CD1c-positive myeloid dendritic cell (primary cell): ENCODE measurements at regions not wholly inside any gene's neighbourhood (a gene's known extent, or its start where the extent isn't known, plus 50 kb on each side); places are given as distances from the start of the nearest gene placed in this dataset.

Experiments
- DNase-seq: peaks from one replicate; pipeline ENCODE4 v3.0.0-alpha.2; 2016; ENCODE audit errors: extremely low spot score

- DNase-seq: no peak
Observed at GRCh38 chr2:19138264-19138825, 220.1 kb downstream of the OSR1 start.

GRCh38 chr2:19137433-19137832 is 221.0 kb downstream of the OSR1 start:
- no peak for DNase-seq

GRCh38 chr2:19132967-19133366 is 225.5 kb downstream of the OSR1 start:
- no peak for DNase-seq

GRCh38 chr2:19131871-19132270 is 226.6 kb downstream of the OSR1 start:
- no peak for DNase-seq

- DNase-seq: no peak
Observed at GRCh38 chr2:19128148-19128547, 230.3 kb downstream of the OSR1 start.

- no peak for DNase-seq
Observed at GRCh38 chr2:19127616-19128015, 230.8 kb downstream of the OSR1 start.

GRCh38 chr2:19125901-19126680 is 232.3 kb downstream of the OSR1 start:
- DNase-seq: no peak

GRCh38 chr2:19124135-19124534 is 234.3 kb downstream of the OSR1 start:
- DNase-seq: no peak

- no peak for DNase-seq
Observed at GRCh38 chr2:19123556-19123955, 234.9 kb downstream of the OSR1 start.

- no peak for DNase-seq
Observed at GRCh38 chr2:19122220-19122619, 236.2 kb downstream of the OSR1 start.

GRCh38 chr2:19120941-19121750 is 237.3 kb downstream of the OSR1 start:
- DNase-seq: no peak

GRCh38 chr2:19120181-19120580 is 238.2 kb downstream of the OSR1 start:
- DNase-seq: no peak

GRCh38 chr2:19119326-19120001 is 239.0 kb downstream of the OSR1 start:
- no peak for DNase-seq

- DNase-seq: no peak
Observed at GRCh38 chr2:19116918-19117317, 241.5 kb downstream of the OSR1 start.

- no peak for DNase-seq
Observed at GRCh38 chr2:19114754-19115231, 243.6 kb downstream of the OSR1 start.

GRCh38 chr2:19114126-19114525 is 244.3 kb downstream of the OSR1 start:
- no peak for DNase-seq

GRCh38 chr2:19111354-19111753 is 247.1 kb downstream of the OSR1 start:
- DNase-seq: no peak

- no peak for DNase-seq
Observed at GRCh38 chr2:19109518-19109917, 248.9 kb downstream of the OSR1 start.

GRCh38 chr2:19106376-19106775 is 252.0 kb downstream of the OSR1 start:
- no peak for DNase-seq

- DNase-seq: no peak
Observed at GRCh38 chr2:19104503-19104902, 253.9 kb downstream of the OSR1 start.

GRCh38 chr2:19102696-19103423 is 255.6 kb downstream of the OSR1 start:
- DNase-seq: no peak
